A204.1 (cell line): ENCODE measurements at regions not wholly inside any gene's neighbourhood (a gene's known extent, or its start where the extent isn't known, plus 50 kb on each side); places are given as distances from the start of the nearest gene placed in this dataset.
"Not testable (repeated sequence)": the region's sequence is repeated elsewhere in the genome, so short reads cannot be mapped to it uniquely, and the experiment has no call there.

Experiments
- FAIRE-seq: peaks from 2 replicates; lab custom pipeline; 2012; peaks lifted over from hg19 to GRCh38; lab: Jason Lieb, UNC

DNA sequence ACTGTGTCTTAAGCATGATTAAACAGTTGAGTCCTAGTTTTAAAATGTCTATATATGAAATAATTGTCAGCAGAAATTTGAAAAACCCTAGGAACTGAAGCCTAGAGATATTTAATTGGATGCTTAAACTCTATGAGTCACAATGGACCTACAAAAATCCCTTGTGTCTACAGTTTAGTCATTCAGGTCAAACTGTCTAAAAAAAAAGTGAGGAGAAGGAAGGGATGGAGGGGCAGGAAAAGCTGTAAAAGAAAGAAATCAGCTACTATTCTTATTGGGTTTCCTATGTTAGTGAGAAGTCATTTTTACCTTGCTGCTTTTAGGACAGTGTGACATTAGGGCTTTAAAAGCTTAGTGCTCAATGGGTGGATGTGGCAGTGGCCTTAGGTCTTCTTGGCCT lies 406.1 kb upstream of the FZD8 start:
- no peak for FAIRE-seq

GRCh38 chr10:36042135-36042534 lies 400.0 kb upstream of the FZD8 start:
- no peak for FAIRE-seq

DNA sequence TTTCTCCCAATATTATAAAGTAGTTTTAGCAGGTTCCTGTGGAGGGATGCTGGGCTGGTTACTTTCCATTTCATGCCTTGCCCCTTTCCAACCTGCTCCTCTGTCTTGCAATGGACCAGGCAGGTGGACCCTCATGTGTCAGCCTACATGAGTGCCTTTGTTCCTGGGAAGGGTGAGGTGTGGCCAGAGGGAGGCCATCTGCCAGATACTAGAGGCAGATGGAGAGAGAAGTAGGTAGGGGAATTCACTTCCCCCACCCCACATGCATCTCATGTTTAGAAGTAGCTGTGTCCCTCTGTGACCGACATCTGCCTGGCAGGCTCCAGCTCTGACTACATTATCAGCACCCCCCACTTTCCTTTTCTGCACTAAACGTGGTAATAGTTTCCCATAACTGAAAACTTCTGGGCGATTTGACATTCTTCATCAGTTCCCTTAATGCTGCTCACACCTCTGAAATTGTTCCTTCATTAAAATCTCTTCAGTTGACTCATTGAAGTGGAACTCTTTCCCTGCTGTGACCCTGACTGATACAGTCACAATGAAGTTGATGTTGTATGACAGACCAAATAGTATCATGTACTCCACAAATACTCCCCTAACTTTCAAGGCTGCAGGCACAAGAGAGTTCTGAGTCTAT lies 396.3 kb upstream of the FZD8 start:
- FAIRE-seq, result no peak

- FAIRE-seq, result no peak
These were observed 394.0 kb upstream of the FZD8 start for GRCh38 chr10:36036137-36036536.

DNA sequence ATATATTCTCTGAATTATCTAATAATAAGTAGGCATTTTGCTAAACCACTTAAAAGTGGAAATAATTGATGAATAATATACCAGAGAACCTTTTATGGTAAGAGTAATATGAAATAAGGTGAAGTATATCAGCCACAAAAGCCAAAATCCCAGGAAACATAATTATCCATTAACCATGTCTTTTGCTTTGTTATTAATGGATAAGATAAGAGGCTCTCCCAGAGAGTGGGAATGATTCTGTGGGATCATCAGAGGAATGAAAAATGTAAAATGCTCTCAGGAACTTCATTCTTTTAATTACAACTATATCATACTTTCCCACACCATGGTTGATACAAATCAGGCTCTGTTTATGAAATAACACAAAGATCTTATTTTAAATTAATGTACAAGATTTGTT lies 391.7 kb upstream of the FZD8 start:
- FAIRE-seq, result no peak

DNA sequence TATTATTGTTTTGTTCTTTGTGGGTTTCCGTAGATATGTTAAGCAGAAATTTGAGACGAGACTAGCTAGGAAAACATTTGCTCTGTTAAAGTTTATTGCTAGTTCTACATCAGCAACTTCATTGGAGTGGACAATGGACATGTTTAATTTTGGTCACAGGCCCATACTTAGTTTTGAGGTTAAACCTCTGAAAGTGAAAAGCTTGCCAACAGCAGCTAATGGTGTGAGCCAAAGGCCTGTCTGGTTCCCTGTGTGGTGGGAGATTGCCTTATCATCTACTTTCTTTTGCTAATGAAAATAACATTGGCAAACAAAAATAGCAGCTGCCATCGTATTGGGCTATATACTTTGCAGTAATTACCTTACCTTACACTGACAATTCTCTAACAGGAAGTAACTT lies 388.4 kb upstream of the FZD8 start:
- no peak for FAIRE-seq

GRCh38 chr10:36026656-36027390 lies 384.7 kb upstream of the FZD8 start:
- FAIRE-seq, result no peak

- FAIRE-seq, result no peak
These were observed 384.0 kb upstream of the FZD8 start for GRCh38 chr10:36026081-36026480.

- no peak for FAIRE-seq
These were observed 381.8 kb upstream of the FZD8 start for GRCh38 chr10:36023939-36024338.

GRCh38 chr10:36021096-36021495 lies 379.0 kb upstream of the FZD8 start:
- no peak for FAIRE-seq

- FAIRE-seq, result no peak
These were observed 377.7 kb upstream of the FZD8 start for GRCh38 chr10:36019749-36020148.

DNA sequence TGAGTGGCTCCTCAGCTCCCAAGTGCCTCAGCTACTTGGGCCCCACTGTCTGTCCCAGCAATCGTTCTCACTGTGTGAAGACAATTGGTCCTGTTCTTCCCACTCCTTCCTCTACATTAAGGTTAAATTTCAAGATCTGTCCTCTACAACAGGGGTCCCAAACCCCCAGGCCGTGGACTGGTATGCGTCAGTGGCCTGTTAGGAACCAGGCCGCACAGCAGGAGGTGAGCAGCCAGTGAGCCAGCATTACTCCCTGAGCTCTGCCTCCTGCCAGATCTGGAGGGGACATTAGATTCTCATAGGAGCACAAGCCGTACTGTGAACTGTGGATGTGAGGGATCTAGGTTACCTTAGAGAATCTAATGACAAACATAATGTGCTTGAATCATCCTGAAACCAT lies 376.9 kb upstream of the FZD8 start:
- FAIRE-seq, result no peak

DNA sequence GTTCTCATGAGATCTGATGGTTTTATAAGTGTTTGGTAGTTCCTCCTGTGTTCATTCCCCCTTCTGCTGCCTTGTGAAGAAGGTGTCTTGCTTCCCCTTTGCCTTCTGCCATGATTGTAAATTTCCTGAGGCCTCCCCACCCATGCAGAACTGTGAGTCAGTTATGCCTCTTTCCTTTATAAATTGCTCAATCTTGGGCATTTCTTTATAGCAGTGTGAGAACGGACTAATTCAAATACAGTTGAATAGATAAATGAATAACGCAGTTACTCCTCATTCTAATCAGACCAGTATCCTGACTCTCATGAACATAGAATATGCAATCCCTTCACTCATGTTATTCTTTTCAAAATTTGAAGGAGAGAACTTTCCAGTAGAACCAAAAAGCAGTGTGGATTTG lies 375.0 kb upstream of the FZD8 start:
- FAIRE-seq, result no peak

DNA sequence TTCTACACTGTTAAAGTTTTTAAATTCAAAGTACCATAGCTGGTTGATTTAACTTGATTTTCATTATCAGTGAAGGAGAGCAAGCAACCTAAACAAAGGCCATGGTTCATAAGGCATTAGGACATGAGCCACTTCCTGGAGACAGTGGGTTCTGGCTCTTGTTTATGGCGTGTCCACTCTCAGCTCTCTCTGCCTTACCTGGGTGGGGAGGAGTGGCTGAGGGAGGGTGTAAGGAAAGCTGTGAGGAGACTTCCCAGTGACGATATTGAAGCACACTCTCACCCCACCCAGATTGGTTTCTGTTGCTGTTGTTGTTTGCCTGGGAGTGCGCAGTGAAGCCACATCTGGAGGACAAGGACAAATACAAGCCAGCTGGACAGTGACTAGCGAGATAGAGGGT lies 365.3 kb upstream of the FZD8 start:
- FAIRE-seq, result no peak

- no peak for FAIRE-seq
These were observed 361.6 kb upstream of the FZD8 start for GRCh38 chr10:36003688-36004087.

DNA sequence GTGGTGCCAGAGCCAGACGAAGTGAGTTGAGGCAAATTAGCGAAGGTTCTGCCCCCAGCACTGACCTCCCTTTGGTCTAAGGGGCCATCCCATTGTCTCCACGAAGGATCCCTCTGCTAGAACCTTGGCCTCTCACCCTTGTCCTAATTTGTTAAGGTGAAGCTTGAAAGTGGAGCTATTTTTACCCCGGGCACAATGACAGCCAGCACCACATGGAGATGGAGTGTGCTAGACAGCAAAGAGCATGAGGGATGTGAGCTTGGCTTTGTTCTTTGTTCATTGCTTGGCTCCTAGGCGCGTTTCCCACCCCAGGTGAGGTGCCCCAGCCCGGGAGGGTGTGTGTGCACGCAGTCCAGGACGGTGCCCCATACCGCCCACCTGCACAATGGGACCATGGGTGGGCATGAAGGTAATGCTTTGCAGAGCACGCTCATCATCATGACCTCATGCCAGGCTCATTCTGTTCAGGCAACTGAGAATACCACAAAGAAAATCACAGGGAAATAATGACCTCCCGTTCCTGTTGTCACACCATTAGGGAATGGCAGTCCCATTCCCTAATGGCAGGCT lies 361.0 kb upstream of the FZD8 start:
- FAIRE-seq, result no peak

- no peak for FAIRE-seq
These were observed 360.3 kb upstream of the FZD8 start for GRCh38 chr10:36002445-36002844.

GRCh38 chr10:36000754-36001153 lies 358.7 kb upstream of the FZD8 start:
- FAIRE-seq, result not testable (repeated sequence)

GRCh38 chr10:35998026-35998425 lies 355.9 kb upstream of the FZD8 start:
- no peak for FAIRE-seq

DNA sequence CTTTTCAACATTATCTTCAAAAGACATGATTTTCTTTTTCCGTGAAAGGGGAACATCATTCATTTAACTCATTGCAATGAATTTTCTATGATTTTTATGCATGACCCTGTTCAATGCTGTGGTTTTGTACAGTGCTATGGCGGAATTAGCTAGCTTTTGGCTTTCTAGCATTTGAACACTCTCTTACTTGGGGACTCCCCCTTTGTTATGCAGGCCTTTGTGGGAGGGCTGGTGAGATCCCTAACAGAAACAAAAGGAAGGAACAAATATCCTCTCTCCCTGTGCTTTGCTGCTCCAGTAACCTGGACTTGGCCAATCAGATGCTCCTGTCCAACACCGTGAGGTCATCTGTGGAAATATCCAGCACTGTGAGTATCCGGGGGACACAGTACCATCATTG lies 353.4 kb upstream of the FZD8 start:
- FAIRE-seq, result no peak

DNA sequence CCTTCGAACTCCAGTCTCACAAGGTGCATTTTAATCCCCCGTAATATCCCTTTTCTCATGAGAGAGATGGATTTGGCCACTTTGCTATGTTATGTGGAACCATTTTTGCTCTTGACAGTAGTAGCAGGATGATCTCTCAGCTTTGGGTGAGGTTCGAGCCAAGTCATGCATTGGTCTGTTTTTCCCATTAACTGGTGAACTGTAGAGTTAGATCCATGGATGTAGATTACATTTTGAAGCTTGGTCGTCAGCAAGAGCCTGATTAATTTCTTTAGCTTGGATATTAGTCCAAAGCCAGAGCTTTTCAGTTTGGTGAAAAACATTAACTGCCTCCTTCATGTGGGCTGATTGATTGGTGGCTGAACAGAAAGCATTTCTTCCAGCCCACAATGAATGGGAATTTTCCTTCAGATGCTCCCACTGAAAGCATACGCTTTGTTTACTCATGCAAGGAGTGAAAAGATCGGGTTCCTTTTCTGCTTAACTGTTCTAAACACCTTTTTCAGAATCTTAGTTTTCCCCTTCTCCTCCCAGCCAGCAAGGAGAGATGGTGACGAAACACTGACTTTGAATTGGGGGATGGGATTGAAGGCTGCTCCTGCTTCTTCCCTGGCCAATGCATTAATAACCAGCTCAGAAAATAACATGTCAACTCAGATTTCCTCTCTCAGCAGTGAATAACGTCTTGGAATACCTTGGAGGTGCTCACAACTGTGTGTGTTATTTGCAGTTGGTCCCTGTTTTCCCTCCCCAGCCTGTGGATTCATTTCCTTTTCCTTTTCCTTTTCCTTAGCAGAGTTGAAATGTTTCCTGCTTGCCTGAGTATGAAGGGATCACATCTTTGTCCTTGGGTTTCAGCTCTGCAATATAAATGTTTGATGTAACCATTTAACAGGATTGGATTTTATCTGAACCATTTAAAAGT lies 351.8 kb upstream of the FZD8 start:
- no peak for FAIRE-seq

DNA sequence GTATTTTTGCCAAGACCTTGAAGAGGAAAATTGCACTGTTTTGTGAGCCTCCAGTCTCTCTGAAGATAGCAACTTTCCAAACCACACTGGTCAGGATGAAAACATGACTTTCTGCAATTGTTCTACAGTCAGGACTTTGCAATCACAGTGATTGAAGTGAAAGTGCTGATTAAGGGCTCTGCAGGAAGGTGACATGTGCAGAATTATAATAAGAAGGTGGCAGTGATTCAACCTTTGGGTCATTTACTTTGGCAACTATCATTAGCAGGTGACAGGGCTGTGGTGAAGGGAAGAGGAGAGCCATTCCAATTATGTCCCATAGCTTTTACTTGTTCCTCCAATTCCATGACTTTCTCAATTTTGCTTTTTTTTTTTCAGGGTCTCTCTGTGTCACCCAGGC lies 350.0 kb upstream of the FZD8 start:
- no peak for FAIRE-seq
